Astrocyte (in vitro differentiated cells and primary cell): ENCODE measurements at regions not wholly inside any gene's neighbourhood (a gene's known extent, or its start where the extent isn't known, plus 50 kb on each side); places are given as distances from the start of the nearest gene placed in this dataset.

ENCODE experiments used
- CTCF ChIP-seq: IDR thresholded peaks from 2 replicates; pipeline ENCODE4 v1.5.1; 2011; ENCODE audit warnings: low read depth, mild to moderate bottlenecking, inconsistent platforms, low read length, moderate library complexity; ENCODE audit not compliant: insufficient read depth
- EZH2 ChIP-seq: IDR thresholded peaks from 2 replicates; pipeline ENCODE4 v1.6.1; 2012; ENCODE audit warnings: mild to moderate bottlenecking, low read length, inconsistent platforms; ENCODE audit not compliant: insufficient read depth

GRCh38 chr5:152140347-152140746 is 215.7 kb upstream of the GLRA1 start:
- TF ChIP-seq CTCF (no peak), EZH2 (no peak)
